A549 (cell line): ENCODE measurements at regions not wholly inside any gene's neighbourhood (a gene's known extent, or its start where the extent isn't known, plus 50 kb on each side); places are given as distances from the start of the nearest gene placed in this dataset.

ENCODE experiments used
- ATAC-seq, 2 experiments: fragments of 200-7000 bp in 1 of 2; fragments of >200 bp in 1 of 2; cut with Nextera tagmentation in 1 of 2; cut with Tn5 transposase in 1 of 2; 3 replicates each; pipeline versions ENCODE4 v1.8.0 to v1.9.1; 2018 to 2020; ENCODE audit warnings: mild to moderate bottlenecking in 1 of 2, moderate library complexity in 1 of 2
- CTCF ChIA-PET: fragments of 300-600 bp; sonication (Branson Sonifier 250); formaldehyde crosslinking; extraction: SDS; loops from one replicate; lab custom pipeline; 2021; ENCODE audit warnings: antibody characterized with exemption, inconsistent platforms; lab: Yijun Ruan, JAX
- POLR2A ChIA-PET: fragments of 350-600 bp; formaldehyde crosslinking; extraction: SDS; loops from one replicate; lab custom pipeline; 2021; ENCODE audit warnings: antibody characterized with exemption, inconsistent platforms; lab: Yijun Ruan, JAX
- DNase-seq, 2 experiments: peaks; one replicate each; pipeline versions ENCODE4 v3.0.0 to v3.0.0-alpha.2; 2011 to 2016; ENCODE audit warnings: low read depth in 1 of 2, low spot score in 1 of 2
- FAIRE-seq: peaks from 2 replicates; lab custom pipeline; 2011; peaks lifted over from hg19 to GRCh38; lab: Jason Lieb, UNC
- H3K27ac ChIP-seq, 2 experiments: fragments of >200 bp; sonication (Bioruptor Twin); formaldehyde crosslinking; 3 replicates each; pipeline ENCODE4 v1.5.1; 2016 to 2017
- H3K4me1 ChIP-seq: fragments of >200 bp; sonication (Bioruptor Twin); formaldehyde crosslinking; 3 replicates; pipeline ENCODE4 v1.6.1; 2016
- H3K4me2 ChIP-seq: fragments of >200 bp; sonication (Bioruptor Twin); formaldehyde crosslinking; 3 replicates; pipeline ENCODE4 v1.6.1; 2016
- H3K4me3 ChIP-seq: fragments of >200 bp; sonication (Bioruptor Twin); formaldehyde crosslinking; 3 replicates; pipeline ENCODE4 v1.5.1; 2016
- H3K9me3 ChIP-seq: fragments of >200 bp; sonication (Bioruptor Twin); formaldehyde crosslinking; 3 replicates; pipeline ENCODE4 v1.6.1; 2016
- ATOH8 ChIP-seq: fragments of 250-450 bp; sonication (Bioruptor Pico); IDR thresholded peaks from 2 replicates; pipeline ENCODE4 v1.5.0; 2020; ENCODE audit warnings: low read depth, mild to moderate bottlenecking, moderate library complexity
- BCL3 ChIP-seq: fragments of >200 bp; sonication (Bioruptor Twin); formaldehyde crosslinking; IDR thresholded peaks from 3 replicates; pipeline ENCODE4 v1.6.1; 2016
- BHLHE40 ChIP-seq: IDR thresholded peaks from 2 replicates; pipeline ENCODE4 v1.6.1; 2012; ENCODE audit warnings: low read depth, low read length, inconsistent platforms
- CTCF ChIP-seq: fragments of >200 bp; sonication (Bioruptor Twin); formaldehyde crosslinking; IDR thresholded peaks from 3 replicates; pipeline ENCODE4 v1.5.1; 2016
- E2F6 ChIP-seq: IDR thresholded peaks from 2 replicates; pipeline ENCODE4 v1.6.1; 2012; ENCODE audit warnings: low read depth, borderline replicate concordance
- ESRRA ChIP-seq: fragments of 150-350 bp; IDR thresholded peaks from 2 replicates; pipeline ENCODE4 v1.6.1; 2014; ENCODE audit warnings: mild to moderate bottlenecking, low read length, borderline replicate concordance
- HMGXB4 ChIP-seq: fragments of 250-450 bp; sonication (Bioruptor Pico); IDR thresholded peaks from 2 replicates; pipeline ENCODE4 v1.5.0; 2021; ENCODE audit warnings: mild to moderate bottlenecking, moderate library complexity, borderline replicate concordance
- HOXA7 ChIP-seq: fragments of 250-450 bp; sonication (Bioruptor Pico); IDR thresholded peaks from 2 replicates; pipeline ENCODE4 v1.5.0; 2020; ENCODE audit warnings: mild to moderate bottlenecking, moderate library complexity
- JUNB ChIP-seq: fragments of >200 bp; sonication (Bioruptor Twin); formaldehyde crosslinking; IDR thresholded peaks from 2 replicates; pipeline ENCODE4 v1.6.1; 2016
- KDM1A ChIP-seq: fragments of 200-600 bp; sonication (generic); IDR thresholded peaks from 2 replicates; pipeline ENCODE4 v1.6.1; 2016; ENCODE audit warnings: low read depth, mild to moderate bottlenecking
- KDM5A ChIP-seq: fragments of 200-600 bp; sonication (generic); IDR thresholded peaks from 2 replicates; pipeline ENCODE4 v1.6.1; 2016; ENCODE audit warnings: antibody characterized with exemption, mild to moderate bottlenecking
- MAX ChIP-seq: IDR thresholded peaks from 2 replicates; pipeline ENCODE4 v1.6.1; 2012
- NPAS2 ChIP-seq: fragments of 250-450 bp; sonication (Bioruptor Pico); IDR thresholded peaks from 2 replicates; pipeline ENCODE4 v1.8.0; 2022; ENCODE audit warnings: mild to moderate bottlenecking, moderate library complexity, borderline replicate concordance
- PBX3 ChIP-seq: IDR thresholded peaks from 2 replicates; pipeline ENCODE4 v1.6.1; 2012
- RAD21 ChIP-seq, 2 experiments: fragments of >200 bp in 1 of 2; sonication (Bioruptor Twin) in 1 of 2; formaldehyde crosslinking in 1 of 2; IDR thresholded peaks in 1 of 2; conservative IDR thresholded peaks in 1 of 2; 2 replicates in 1 of 2; 3 replicates in 1 of 2; pipeline ENCODE4 v1.6.1; 2012 to 2018; ENCODE audit warnings: inconsistent platforms in 1 of 2
- SREBF2 ChIP-seq: fragments of 450-650 bp; IDR thresholded peaks from 2 replicates; pipeline ENCODE4 v1.6.1; 2014; ENCODE audit warnings: mild to moderate bottlenecking, moderate library complexity
- ZC3H11A ChIP-seq: fragments of 450-650 bp; IDR thresholded peaks from 2 replicates; pipeline ENCODE4 v1.6.1; 2014; ENCODE audit warnings: antibody characterized with exemption, mild to moderate bottlenecking
- ZFP36 ChIP-seq: fragments of 450-650 bp; IDR thresholded peaks from 2 replicates; pipeline ENCODE4 v1.6.1; 2014; ENCODE audit warnings: borderline replicate concordance; ENCODE audit not compliant: partially characterized antibody
- ZSCAN20 ChIP-seq: fragments of 250-450 bp; sonication (Bioruptor Pico); IDR thresholded peaks from 2 replicates; pipeline ENCODE4 v1.8.0; 2022; ENCODE audit warnings: mild to moderate bottlenecking, moderate library complexity
- WGBS: methylation state at CpG from one replicate; pipeline ENCODE4 v1.1.6; 2017; ENCODE audit errors: missing lambda C conversion rate; 5-methylcytosine and 5-hydroxymethylcytosine counted together

- ChIA-PET CTCF (interaction anchor here (1.6 kb wide), 1 partner anchor 36 kb away, joined by 4 read pairs; no protein-coding TSS in a partner anchor), POLR2A (no interaction called here)
- H3K4me3 ChIP-seq = no peak overlapping the region
- H3K27ac ChIP-seq = no peak overlapping the region
- no peaks in the 10 kb centered on the region for H3K4me1 ChIP-seq
- TF ChIP-seq ZFP36 = no peak
- no peak for TF ChIP-seq NPAS2
- TF ChIP-seq BHLHE40 = no peak
- TF ChIP-seq ESRRA = no peak
- no peak for TF ChIP-seq JUNB
- TF ChIP-seq KDM1A = no peak
- no peak for TF ChIP-seq KDM5A
- TF ChIP-seq ZSCAN20 (CRISPR knock-in tag) = no peak
- TF ChIP-seq HMGXB4 (CRISPR knock-in tag) = no peak
- TF ChIP-seq BCL3 = no peak
- no peak for TF ChIP-seq SREBF2
- TF ChIP-seq HOXA7 (CRISPR knock-in tag) = no peak
- TF ChIP-seq E2F6 = no peak
- no peak for TF ChIP-seq PBX3
- no peak for TF ChIP-seq MAX
- WGBS = 25% methylated on average over 4 of the region's 4 CpGs
- peak overlapping the region; percentile 25; the same call in 1 of the 3 replicates for H3K4me2 ChIP-seq
- peak; percentile 60 to 82; a peak in 3 of 6 replicates for ATAC-seq
- FAIRE-seq = no peak
- H3K9me3 ChIP-seq = no peaks in the 10 kb centered on the region
- DNase-seq = peak in 1 of 2 experiments; percentile 19
These were observed 164.6 kb upstream of the FAM83B start for GRCh38 chr6:54681987-54682386.

- Histone ChIP-seq H3K4me1 (no peaks in the 10 kb centered on the region), H3K9me3 (no peaks in the 10 kb centered on the region), H3K27ac (no peak overlapping the region), H3K4me3 (no peak overlapping the region), H3K4me2 (no peak overlapping the region)
- FAIRE-seq = no peak
- DNase-seq = no peak
- TF ChIP-seq CTCF = no peak
- TF ChIP-seq ATOH8 (CRISPR knock-in tag) = no peak
- no peak for TF ChIP-seq RAD21 (conservative IDR thresholded peaks at IDR 0.05 in 1 of 2, IDR thresholded peaks at IDR 0.05 in 1 of 2)
- TF ChIP-seq ZC3H11A = no peak
- ChIA-PET POLR2A (no interaction called here), CTCF (interaction anchor here (0.6 kb wide), 1 partner anchor 1415 kb away, joined by 5 read pairs; no protein-coding TSS in a partner anchor)
- 20% methylated on average over 2 of the region's 2 CpGs for WGBS
- no peak for ATAC-seq
These were observed 157.0 kb upstream of the FAM83B start for GRCh38 chr6:54689620-54690019.
